Adrenal gland (tissue), 5 donors: ENCODE measurements at regions not wholly inside any gene's neighbourhood (a gene's known extent, or its start where the extent isn't known, plus 50 kb on each side); places are given as distances from the start of the nearest gene placed in this dataset.

Experiments
- POLR2A ChIP-seq, 2 donors: fragments of 450-650 bp; IDR thresholded peaks; one replicate each; pipeline ENCODE4 v1.6.1; 2017; ENCODE audit warnings: antibody characterized with exemption in 2 of 2, mild to moderate bottlenecking in 2 of 2, moderate library complexity in 1 of 2
- TF ChIP-seq, protein P1 (sequence below), 6 experiments: fragments of 450-650 bp in 4 of 6; fragments of 200-600 bp in 2 of 6; sonication (generic) in 1 of 6; IDR thresholded peaks; 1 replicate in 5 of 6; 2 replicates in 1 of 6; pipeline versions ENCODE4 v1.5.1 to v1.8.0; 2016 to 2021; ENCODE audit warnings: antibody characterized with exemption in 6 of 6, mild to moderate bottlenecking in 2 of 6, moderate library complexity in 1 of 6
- donor health status: DM: no; HTN: no; CAD: no.

DNA sequence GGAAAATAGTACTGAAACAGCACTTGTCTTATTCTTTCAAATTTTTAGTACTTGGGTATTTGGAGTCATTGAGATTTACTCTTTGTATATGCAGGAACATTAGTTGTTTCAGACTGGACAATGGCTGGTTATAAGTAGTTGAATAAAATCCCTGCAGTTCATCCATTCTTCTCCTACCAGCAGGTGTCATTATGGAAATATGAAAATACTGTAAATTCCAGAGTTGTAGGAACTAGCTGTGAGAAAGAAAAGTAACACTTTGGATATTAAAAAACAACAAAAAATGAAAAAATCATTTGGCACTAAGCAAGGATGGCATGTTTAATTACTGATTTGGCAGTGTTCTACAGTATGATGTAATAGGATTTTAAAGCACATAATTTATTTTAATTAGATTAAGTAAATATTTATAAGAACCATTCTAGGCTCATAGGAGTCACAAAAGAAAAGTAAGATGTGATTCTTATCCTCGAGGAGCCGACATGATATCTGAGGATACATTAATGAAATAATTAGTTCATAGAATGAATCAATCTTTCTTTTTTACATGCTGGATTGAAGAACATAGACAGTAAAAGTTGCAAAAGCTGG, 155.3 kb downstream of the KCNRG start:
- TF ChIP-seq, protein P1, sequence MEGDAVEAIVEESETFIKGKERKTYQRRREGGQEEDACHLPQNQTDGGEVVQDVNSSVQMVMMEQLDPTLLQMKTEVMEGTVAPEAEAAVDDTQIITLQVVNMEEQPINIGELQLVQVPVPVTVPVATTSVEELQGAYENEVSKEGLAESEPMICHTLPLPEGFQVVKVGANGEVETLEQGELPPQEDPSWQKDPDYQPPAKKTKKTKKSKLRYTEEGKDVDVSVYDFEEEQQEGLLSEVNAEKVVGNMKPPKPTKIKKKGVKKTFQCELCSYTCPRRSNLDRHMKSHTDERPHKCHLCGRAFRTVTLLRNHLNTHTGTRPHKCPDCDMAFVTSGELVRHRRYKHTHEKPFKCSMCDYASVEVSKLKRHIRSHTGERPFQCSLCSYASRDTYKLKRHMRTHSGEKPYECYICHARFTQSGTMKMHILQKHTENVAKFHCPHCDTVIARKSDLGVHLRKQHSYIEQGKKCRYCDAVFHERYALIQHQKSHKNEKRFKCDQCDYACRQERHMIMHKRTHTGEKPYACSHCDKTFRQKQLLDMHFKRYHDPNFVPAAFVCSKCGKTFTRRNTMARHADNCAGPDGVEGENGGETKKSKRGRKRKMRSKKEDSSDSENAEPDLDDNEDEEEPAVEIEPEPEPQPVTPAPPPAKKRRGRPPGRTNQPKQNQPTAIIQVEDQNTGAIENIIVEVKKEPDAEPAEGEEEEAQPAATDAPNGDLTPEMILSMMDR (IDR thresholded peaks at IDR 0.05), result peak in 5 of 6 experiments; percentile 10 to 50 (median 44)
- TF ChIP-seq POLR2A (IDR thresholded peaks at IDR 0.05), result no peak
